ENCODE measurements at regions not wholly inside any gene's neighbourhood (a gene's known extent, or its start where the extent isn't known, plus 50 kb on each side); places are given as distances from the start of the nearest gene placed in this dataset.
"Not testable (repeated sequence)": the region's sequence is repeated elsewhere in the genome, so short reads cannot be mapped to it uniquely, and the experiment has no call there.

DNA sequence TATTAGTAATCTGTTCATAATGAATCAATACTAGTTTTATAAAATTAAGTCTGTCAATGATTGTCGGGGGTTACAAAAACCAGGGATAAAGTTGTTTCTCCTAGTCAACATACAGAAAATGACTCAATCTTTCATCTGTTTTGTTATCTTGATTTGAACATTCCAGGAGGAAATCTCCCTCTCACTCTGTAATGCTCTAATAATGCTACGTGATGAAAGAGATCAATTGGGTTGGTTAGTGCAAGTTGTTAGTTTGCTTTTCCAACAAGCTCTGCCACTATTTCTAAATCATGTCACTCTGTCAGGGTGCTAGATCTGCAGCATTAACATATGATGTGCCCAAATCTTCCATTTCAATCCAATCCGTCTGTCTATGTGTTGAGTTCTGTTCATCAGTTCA lies 379.5 kb upstream of the GJE1 start:
- DNase-seq: no peak

- no peak for DNase-seq
Observed at GRCh38 chr6:141752677-141753076, 380.0 kb upstream of the GJE1 start.

- DNase-seq: not testable (repeated sequence)
Observed at GRCh38 chr6:141746324-141746723, 386.4 kb upstream of the GJE1 start.

DNA sequence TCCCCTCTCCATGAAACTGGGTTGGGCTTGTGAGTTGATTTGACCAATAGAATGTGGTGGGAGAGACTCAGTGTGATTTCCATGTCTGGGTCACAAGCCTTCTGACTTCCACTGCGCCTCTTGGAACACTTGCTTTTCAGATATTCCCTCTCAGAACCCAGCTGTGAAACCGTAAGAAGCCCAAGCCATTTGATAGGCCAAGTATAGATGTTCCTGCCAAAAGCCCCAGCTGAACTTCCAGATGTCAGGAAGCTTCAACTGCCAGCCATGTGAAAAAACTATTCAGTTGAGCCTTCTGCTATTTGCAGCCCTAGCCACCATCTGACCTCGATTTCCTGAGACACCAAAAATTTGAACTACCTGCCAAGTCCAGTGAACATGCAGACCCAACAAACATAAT lies 387.8 kb upstream of the GJE1 start:
- no peak for DNase-seq

- DNase-seq: no peak
Observed at GRCh38 chr6:141744194-141744925, 388.4 kb upstream of the GJE1 start.

DNA sequence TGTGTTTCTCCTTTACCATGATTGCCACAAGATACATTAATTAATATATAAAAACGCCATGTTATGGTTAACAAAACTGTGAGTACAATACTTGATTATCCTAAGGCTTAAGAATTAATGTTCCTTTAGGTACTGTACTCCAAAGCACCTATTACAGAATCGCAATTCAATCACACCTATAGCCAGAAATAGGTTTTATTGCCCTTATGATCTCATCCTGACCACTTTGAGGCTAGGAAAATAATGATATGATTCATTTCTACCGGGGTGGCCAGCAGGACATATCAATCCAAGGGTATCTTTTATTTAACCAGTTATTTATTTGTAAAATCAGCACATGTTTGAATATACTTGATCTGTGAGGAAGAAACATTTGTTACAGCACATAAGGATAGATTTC lies 396.6 kb upstream of the GJE1 start:
- no peak for DNase-seq

DNA sequence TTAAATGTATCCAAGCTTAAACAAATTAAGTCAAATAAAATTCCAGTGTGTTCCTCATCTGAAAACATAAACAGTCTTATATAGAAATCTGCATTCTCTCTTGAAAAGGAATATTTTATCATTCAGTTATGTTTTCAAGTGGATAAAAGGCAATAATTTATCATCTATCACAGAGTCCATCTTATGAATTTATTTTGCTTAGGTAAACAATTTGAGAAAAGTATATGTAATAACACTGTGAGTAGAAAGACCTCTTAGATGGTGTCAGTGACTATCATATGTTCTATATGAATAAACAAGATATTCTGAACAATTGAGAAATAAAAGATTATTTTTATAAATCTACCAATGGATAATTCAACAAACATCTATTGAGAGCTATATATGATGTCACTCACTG lies 397.6 kb upstream of the GJE1 start:
- no peak for DNase-seq

GRCh38 chr6:141734071-141734840 lies 398.5 kb upstream of the GJE1 start:
- DNase-seq: no peak

DNA sequence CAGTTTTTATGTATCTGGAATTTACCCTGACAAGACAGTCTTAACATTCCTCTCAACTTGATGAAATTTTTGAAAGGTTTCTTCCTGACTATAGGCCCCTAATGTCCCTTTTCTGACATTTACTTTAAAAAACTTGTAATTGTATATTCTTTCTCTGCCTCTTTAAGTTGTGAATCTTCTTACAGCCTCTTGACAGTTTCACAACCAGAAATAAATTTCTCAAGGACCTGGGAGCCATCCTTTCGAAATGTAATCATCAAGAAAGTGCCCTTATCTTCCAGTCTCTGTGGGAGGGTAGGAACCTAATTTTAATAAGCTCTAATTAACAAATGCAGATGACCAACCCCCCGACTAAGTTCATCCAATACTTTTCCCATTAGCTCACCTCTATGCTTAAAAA lies 403.6 kb upstream of the GJE1 start:
- no peak for DNase-seq

DNA sequence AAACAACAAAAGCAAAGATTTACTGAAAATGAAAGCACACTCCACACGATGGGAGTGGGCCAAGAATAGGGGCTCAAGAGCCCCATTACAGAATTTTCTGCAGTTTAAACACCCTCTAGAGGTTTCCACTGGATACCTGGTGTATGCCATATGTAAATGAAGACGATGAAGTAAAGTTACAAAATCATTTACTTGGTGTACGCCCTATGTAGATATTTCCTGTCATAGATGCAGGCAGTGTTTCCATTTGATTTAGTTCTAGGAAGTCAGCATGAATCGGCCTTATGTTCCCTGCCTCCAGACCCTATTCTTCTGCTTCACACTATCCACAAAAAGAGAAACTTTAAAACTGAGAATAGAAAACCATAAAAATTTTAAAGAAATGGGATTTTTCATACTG lies 404.4 kb upstream of the GJE1 start:
- no peak for DNase-seq

GRCh38 chr6:141726248-141726647 lies 406.5 kb upstream of the GJE1 start:
- DNase-seq: no peak

GRCh38 chr6:141724731-141725130 lies 408.0 kb upstream of the GJE1 start:
- DNase-seq: no peak

DNA sequence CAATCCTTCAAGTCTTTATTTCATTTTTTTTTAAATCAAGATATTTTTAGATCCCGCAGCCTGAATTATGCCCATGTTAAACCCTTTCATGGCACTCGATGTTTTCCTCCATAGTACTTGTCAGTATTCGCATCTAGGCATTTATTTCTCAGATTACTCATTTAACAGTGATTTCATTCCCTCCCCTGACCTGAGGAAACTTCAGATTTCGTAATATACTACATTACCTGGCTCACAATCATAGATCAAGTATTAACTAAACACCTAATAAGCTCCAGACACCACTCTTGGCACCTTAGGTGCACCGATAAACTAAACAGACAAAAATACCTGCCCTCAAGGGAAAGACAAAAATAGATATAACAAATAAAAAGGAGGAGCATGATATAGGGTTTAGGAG lies 413.2 kb upstream of the GJE1 start:
- no peak for DNase-seq

DNA sequence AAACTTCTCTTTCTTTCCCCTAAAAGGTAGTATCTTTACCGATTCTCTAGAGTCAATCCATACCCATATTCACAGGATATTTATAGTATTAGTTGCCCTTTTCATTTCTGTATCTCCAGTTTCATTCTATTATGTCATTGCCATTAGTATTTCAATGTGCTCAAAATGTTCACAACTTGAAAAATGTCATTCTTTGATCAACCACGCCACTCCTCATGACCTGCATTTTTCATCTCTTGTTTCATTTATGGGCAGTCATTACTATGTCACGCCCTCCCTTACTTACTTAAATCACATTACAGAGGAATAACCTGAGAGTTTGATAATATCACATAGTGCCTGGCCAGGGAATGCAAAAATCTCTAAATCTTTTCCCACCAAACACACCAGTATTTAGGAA lies 427.3 kb upstream of the GJE1 start:
- DNase-seq: no peak

GRCh38 chr6:141704151-141704550 lies 428.6 kb upstream of the GJE1 start:
- DNase-seq: no peak

DNA sequence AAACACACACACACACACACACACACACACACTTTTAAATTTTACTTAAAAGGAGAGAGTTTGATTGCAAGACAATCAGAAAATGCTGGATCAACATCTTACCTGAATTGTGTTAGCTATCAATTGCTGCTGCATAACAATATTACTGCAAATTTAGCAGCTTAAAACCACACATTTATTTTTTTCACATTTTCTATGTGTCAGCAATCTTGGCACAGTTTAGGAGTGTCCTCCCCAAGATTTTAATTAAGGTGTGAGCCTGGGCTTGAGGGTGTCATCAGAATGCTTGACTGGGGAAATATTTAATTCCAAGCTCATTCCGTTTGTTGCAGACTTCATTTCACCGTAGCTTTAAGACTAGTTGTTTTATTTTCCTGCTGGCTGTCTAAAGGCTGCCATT lies 431.0 kb upstream of the GJE1 start:
- DNase-seq: no peak

GRCh38 chr6:141700819-141701218 lies 431.9 kb upstream of the GJE1 start:
- no peak for DNase-seq

DNA sequence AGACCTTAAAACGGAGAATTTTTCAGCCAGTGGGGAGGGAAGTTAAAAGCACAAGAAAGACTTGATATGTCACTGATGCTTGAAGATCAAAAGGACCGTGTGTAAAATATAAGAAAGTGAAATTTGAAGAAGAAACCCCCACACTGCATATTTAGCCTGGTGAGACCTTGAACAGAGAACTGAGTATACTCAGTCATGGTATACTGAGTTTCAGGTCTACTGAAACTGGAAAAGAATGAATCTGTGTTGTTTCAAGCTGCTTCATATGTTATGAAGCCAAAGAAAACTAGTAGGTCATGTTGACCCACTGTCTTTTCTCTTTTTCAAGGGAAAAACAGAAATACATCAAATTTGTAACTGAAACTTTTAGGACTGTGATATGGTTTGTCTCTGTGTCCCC lies 443.8 kb upstream of the GJE1 start:
- DNase-seq: no peak

DNA sequence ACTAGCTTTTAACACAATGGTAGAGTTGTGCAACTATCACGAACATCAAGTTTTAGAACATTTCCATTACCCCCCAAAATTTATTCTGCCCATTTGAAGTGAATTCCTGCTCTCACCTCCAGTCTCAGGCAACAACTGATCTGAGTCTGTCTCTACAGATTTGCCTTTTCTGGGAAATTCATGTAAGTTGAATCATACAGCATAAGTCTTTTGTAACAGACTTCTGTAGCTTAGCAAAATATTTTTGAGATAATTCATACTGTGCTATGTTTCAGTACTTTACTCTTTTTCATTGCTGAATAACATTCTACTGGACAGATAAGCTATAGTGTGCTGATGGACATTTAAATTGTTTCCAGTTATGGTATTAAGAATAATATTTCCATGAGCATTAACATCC lies 447.3 kb upstream of the GJE1 start:
- DNase-seq: no peak

DNA sequence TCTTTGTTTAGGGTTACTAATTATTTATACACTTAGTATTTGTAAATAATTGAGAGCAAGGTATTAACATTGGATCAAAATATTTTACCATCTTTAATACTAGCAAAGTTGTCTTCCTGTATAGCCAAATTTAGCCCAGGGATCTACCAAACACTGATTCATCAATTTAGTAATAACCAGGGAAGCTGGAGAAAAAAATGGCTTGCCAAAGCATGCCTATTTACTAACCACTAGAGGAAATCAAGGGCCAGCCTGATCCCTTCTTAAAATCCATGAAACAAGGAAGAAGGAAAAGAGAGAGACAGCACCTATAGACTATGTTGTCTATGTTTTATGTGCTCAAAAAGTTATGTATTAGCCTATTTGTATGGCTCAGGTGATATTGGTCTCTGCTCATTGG lies 450.3 kb upstream of the GJE1 start:
- no peak for DNase-seq

DNA sequence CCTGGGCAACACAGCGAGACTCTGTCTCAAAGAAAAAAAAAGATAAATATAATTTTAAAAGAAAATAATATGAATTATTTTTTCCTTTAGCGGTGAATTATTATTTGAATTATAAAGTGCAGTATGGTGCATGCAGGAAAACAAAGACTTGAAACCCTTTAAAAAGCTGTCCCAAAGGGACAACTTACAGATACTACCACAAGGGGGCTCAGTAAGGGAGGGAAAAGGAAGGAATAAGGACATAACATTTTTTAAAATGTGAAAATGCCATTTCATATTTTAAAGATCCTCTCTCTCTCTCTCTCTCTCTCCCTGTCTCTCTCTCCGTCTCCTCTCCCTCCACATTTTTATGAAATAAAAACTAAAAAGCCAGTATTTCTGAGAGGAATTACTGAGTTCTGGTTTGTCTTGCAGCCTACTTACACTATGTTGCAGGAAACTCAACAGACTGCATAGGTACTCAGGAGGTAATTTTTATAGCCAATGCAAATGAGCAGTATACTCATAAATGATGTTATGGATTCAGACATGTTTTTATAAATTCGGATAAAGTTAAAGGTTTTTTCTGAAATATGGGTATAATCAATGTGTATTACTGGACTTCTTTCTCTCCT lies 455.0 kb upstream of the GJE1 start:
- DNase-seq: no peak

DNA sequence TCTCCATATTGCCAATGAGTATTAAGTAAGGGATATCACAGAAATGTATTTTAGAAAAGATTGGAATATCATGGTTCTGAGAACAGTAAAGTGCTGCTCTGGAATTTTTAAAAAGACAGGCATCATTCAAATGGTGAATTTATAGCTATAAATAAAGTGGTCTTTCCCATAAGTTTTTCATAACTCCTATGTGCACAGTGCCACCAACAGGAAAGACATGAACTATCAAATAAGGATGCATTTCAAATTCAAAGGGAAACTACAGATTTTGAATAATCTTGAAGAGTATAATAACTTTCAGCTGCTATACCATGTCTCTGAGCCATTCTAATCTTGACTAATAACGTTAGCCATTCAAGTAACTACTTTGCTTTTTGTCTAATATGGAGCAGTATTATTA lies 456.8 kb upstream of the GJE1 start:
- no peak for DNase-seq

DNA sequence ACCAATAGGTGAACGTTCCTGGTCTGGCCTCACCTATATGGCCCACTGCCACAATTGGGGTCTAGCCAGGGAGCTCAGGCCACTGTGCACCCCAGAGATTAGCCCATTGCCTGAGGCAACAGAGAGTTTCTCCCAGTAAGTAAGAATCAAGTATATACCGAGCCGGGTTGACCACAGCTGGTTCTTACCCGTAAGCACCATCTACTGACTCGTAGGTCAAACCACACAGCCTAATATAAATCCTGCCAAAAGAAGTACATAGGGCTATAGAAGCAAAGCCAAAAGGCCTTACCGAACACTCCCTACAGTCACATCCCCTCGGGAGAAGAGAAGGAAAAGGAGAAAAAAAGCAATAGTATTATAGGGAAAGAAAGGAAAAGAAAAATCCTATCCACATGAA lies 463.6 kb upstream of the GJE1 start:
- DNase-seq: no peak

DNA sequence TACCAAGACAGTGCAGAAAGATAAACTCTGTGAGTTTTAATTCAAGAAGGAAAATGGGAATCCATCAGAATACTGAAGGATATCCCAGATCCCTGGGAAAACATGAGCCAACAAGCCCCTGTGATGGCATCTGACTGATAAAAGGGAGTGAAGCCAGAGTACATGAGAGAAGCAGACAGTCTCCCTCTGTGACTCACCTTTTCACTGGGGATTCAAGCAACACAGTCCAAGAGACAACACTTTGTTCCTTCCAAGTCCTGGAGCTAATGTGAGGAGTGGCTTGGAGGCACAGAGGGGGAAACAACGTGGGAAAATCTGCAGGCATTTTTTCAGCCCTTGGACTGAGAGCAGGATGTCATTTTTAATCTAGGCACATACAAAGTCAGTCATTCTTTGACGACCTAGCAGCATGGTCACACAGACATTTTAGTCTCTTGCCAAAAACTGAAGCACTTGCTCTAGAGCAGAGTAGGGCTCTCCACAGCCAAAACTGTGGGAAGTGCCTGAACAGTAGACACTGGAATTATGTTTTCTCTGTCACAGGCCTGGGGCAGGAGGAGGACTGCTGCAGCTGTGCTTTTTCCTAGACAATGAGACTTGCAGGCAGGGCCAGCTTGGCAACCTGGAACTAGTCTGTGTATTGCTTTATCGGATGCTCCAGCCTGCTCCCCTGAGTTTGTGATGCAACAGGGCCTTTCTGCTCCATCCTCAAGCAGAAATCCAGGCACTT lies 465.0 kb upstream of the GJE1 start:
- no peak for DNase-seq
